GM21526 (cell line): ENCODE measurements at regions not wholly inside any gene's neighbourhood (a gene's known extent, or its start where the extent isn't known, plus 50 kb on each side); places are given as distances from the start of the nearest gene placed in this dataset.
"Not testable (repeated sequence)": the region's sequence is repeated elsewhere in the genome, so short reads cannot be mapped to it uniquely, and the experiment has no call there.

Source experiments
- ATAC-seq: cut with Tn5 transposase; IDR thresholded peaks from one replicate; pipeline ENCODE4 v1.9.1; 2021; ENCODE audit warnings: moderate library complexity; ENCODE audit not compliant: unreplicated experiment, low FRiP score

DNA sequence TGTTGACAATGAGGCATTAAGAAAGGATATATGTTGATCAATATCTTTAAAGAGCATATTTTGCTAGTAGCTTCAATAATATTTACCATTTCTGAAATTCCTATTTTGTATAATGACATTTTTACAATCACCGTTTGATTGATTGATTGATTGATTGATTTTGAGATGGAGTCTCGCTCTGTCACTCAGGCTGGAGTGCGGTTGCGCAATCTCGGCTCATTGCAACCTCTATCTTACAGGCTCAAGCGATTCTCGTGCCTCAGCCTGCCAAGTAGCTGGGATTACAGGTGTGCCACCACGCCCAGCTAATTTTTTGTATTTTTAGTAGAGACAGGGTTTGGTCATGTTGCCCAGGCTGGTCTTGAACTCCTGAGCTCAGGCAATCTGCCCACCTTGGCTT lies 150.9 kb upstream of the TEX13D start:
- not testable (repeated sequence) for ATAC-seq

DNA sequence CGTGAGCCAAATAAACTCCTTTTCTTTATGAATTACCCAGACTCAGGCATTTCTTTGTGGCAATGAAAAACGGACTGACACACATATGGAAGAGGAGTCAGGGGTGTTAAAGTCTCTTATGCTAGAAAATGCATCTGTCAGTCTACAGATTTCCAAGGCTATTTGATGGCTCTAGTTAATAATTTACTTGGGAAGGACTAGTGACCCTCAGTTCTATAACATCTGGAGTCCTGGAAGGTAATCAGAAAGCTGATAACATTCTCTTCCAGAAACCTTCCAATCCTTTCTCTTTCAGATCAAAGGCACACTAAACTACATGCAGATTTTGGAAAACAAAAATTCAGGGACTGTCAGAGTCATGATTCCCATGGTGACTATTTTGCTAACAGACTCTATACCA lies 142.0 kb upstream of the TEX13D start:
- ATAC-seq = no peak

DNA sequence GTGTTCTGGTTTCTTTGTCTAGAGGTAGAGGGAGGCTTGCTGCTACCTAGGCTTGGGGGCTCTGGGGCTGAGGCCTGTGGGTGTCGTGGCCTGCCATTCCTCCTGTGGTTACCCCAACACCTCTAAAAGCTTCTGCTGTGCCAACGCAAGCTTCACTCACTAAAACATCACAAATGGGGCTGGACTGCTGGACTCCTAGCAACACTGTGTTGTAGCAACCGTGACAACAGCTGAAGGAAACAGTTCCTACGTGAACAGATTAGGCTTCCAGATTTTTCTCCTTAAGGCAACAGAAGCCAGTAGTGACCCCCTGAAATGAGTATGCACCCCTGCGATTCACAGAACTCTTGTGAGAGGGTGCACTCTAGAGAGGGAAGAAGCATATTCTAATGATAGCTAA lies 138.3 kb upstream of the TEX13D start:
- no peak for ATAC-seq

DNA sequence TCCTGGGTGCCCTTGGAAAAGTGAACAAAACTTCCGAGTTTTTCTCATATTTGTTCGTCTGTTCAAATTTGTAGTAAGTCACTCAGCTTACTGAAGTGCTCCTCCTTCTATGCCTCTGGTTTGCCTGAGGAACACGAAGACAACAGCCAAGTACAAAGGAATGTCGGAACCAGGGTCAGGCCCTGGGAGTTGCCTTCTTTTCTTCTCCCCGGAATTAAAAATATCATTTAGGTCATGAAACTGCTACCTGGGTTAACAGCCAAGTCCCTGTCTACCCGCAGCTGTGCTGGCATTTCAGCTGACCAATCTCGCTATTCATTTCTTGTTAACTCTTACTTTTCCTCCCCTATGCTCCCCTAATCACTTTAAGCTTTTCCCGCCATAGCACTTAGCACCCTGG lies 137.6 kb upstream of the TEX13D start:
- ATAC-seq = no peak

DNA sequence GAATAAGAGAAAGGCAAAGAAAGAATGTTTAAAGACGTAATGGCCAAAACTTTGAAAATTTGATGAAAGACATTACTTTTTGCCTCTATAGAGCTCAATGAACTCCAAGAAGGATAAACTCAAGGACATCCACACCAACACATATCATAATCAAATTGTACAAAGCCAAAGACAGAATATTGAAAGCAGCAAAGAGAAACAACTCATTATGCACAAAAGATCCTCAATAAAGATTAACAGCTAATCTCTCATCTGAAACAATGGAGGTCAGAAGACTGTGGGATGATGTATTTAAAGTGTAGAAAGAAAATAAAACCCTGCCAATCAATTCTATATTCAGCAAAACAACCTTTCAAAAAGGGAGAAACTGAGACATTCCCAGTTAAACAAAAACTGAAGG lies 129.1 kb upstream of the TEX13D start:
- no peak for ATAC-seq

DNA sequence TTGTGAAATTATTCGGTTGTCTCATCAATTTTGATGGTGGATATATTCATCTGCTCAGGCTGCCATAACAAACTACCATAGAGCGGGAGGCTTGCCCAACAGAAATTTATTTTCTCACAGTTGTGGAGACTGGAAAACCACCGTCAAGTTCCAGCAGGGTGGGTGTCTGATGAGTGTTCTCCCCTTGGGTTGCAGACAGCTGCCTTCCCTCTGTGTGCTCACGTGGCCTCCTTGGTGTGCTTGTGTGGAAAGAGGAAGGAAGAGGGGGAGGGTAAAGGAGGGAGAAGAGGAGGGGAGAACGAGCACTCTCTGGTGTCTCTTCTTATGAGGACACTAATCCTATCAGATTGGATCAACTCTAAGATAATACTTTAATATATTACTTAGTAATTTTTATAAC lies 123.8 kb upstream of the TEX13D start:
- no peak for ATAC-seq

DNA sequence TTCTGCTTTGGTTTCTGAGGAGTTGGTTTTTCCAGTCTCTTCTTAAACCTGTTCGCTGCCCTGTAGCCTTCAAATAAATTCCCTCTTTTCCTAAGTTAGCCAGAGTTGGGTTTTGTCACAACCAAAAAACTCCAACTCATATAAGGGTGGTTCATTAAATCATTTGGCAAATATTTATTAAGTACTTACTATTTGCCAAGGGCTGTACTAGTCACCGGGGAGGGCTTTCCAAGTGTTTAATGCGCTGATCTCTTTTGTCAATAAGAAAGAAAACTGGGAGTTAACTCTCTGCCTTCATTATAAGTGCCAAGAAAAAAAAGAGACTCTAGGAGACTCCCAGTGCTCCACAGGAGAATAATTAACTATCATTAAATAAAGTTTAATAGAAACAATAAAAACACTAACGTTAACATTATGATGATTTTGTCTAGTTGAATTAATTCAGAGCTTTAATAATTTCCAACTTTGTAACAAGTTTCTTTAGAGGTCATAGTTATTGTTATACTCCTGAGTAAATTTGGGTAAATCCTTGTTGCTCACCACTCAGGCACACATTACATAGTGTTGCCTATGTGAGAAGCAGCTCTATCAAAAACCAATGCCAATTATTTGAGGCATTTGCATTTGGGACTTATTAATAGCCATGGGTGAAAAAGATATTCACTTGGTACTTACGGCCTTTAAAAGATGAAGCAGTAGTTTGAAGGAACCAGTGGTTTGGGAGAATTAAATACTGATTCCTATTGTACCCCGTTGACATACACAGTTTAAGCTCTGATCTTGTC lies 122.5 kb upstream of the TEX13D start:
- no peak for ATAC-seq

DNA sequence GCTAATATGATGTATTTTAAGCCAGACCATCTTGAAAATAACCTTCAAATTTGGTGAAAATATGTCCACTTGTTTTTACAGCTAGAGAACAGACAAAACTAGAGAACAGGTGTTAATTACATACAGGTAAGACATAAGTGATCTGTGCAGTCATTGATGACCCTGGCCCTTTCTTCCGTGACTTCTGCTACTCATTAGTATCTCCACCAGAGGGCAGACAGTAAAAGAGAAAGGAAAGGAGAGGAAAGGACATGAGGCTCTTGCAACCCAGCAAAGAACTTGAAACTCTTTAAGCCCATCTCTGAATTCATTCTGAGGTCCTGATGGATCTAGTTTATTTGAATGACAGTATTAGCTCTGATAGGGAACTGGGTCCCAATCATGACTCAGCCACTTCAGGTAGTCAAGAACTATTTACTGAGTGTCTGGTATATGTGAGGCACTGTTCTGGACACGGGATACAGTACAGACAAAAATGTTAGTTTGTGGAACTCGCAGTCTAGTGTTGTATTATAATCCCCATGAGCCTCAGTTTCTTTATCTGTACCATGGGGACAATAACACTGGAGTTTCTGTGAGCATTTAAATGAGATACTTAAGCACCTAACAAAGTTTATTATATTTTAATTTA lies 121.0 kb upstream of the TEX13D start:
- peak; percentile 92 for ATAC-seq

DNA sequence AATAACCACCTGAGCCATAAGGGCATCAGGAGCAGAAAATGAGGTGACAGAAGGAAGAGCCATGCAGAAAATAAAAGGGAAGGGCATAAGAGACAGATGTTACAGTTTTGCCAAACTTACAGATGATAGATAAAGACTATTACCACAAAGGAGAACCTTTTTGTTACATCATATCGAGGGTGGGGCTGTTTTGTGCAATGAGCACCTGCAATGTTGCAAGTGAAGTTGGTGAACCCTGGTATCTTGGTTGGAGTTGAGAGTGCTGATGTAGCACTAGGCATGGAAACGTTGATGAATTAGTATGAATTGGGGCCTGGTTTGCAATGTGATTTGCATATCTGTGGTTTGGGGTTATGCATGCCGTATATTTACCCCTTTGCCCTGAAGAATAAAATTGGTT lies 119.8 kb upstream of the TEX13D start:
- no peak for ATAC-seq

DNA sequence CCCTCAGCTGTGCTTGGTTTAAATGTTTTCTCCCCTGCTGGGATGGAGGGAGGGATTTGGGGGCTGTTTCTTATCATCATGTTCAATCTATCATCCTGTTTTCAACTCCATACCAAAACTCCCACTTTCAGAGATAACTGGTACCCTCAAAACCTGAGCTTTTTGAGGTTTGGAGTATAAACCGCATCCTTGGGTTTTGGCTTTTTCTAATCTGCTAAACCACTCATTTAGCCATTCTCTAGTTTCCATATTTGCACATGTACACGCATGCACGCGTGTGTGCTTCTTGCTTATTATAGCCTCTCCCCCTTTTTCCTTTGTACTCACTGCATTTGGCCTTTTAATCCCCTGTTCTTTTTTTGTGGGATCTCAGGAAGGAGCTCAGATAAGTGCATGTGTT lies 116.7 kb upstream of the TEX13D start:
- ATAC-seq = no peak

DNA sequence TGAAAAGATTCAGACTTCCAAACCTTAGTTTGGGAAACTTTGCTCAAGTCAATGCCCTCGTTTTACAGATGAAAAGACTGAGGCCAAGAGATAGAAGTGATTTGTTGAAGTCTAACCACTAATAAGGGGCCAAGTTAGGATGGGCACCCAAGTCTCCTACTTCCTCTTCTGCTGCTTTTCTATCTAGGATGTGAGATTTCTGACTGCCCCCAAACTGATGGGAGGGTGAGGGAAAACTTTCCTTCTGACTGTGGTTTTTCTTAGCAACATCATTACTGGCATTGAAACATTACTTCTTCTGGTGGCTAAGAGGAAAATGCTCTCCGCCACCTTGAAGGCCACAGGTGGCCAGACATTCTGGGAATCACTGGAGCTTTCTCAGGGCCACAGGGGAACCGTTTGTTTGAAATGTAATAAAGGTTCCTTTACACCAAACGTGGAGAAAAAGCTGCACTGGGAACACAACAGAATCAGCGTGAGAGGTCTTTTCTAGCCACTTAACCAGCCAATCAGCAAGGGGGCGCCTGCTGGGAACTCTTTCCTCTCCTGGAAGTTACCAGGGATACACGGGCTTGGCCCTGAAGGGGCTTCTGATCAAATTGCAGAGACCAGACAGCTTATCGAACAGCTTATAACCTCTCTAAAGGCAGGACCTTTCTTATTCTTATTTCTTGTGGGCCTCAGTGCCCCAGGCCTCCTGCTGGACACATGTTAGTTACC lies 115.9 kb upstream of the TEX13D start:
- no peak for ATAC-seq

DNA sequence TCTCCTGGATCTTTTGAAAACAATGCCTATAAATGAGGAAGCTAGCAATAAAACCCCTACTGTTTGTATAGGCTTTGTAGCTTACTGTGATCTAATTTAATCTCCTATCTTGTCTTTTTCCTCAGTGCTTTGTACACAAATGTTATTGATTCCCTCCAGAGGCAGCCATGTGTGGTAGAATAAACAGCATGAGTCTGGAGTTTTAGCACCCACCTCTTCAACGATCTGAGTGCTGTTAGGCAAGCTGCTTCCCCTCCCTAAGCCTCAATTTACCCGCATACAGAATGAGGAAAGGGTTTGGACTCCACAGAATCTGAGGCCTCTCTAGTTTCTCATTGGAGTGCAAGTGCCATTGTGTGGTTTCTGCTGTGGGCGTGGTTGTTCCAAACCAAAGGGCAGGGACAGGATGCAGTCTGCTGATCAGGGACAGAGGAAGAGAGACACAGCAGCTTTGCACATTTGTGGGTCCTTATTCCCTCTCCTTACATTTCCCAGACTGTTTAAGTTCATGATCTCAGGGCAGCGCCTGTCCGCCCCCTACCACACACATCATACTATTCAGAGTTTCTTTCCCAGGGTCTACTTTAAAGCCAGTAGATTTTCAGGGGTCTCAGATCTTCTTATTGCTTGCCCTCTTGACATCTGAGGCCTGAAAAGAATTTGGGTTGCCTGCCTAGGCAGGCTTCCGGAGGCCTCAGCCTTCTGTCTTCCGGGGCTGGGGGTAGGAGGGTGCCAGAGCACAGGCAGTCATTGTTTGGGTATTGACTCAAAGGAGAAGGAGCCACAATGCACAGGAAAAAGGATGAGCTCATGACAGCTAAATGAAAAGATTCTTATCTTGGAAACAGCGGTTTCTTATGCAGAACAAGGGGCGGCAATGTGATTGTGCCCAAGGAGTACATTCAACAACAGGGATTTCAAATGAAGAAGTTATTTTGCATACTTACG lies 114.9 kb upstream of the TEX13D start:
- peak; percentile 75 for ATAC-seq

DNA sequence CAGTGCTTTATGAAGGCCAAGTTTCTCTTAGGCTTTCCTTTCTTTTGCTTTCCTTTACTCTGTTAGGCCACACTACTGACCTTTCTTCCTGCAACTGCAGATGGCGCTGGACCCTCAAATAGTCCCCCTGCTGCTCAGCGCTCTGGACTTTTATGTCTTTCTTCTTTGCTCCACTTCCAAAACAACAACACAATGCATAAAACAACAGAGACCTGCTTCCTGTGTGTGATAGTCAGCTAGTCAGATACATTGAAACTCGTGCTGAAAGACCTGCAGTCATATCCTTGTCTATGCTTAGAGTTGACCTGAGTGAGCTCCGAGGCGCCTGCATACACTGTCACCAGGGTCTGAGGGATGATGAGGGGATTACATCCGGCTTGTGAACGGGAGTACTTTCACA lies 108.9 kb upstream of the TEX13D start:
- ATAC-seq = no peak

DNA sequence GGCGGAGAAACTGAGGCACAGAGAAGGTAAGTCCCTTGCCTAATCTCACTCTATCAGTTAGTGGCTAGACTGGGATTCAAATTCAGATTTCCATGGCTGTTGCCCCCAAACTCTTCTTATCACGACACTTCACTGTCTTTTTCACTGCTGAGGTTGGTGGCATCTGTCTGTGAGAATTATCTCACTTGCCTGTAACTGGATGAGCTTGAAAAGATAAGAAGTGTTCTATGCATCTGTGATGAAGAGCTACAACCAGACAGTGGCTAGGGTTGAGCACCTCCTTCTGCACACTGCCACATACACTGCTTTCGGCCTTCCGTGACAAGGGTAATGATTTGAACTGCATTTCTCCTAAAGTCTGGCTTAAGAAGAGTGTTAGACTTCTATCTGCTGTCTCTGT lies 107.9 kb upstream of the TEX13D start:
- no peak for ATAC-seq

DNA sequence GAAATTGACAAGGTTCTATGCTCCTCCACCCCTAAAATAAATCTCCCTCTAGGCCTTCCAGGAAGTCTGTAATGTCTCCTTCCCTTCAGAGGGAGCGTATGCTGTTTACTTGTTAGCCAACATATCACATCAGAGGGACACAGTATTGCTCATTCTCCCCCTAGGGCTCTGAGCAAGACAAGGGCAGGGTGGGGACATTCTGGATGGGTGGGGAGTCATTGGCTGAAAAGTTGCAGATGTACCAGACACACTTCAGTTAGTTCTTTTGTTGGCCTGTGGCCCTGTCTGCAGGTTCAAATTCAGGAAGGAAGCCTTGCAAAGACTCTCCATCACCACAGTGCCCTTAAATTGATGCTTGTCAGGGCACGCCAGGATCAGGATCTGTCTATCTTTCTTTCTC lies 106.3 kb upstream of the TEX13D start:
- no peak for ATAC-seq

DNA sequence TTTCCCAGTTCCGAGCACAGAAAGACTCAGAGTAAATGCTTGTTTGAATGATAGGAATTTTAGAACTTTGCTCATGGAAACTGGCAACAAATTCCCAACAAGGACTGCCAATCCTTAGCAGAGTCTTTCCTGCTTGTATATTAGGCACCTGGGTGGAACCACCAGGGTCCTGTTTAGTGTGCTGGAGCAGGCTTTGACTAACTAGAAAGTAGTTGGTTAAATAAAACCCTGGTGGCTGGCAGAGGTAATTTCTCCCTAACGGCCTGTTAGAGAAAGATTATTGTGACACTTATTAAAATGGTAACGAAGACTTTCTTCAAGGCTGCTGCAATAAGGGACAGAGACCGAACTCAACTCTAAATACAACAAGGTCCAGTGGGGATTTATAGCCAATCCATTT lies 103.6 kb upstream of the TEX13D start:
- ATAC-seq = no peak

DNA sequence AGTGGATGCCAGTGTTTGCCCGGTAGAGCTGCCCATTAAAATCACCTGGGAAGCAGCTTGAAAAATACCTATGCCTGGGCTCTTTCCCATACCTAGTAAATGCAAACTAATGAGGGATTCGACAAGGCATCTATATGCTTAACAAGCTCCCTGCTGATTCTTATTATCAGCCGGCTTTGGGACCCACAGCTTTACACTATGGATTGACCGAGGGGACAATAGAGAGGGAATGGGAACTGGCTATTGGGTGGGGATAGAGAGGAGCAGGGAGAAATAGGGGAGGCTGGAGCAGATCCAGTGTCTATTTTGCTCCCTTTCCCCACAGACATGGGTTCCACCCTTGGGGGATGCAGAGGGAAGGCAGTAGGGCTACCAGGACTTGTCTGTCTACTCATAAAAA lies 103.1 kb upstream of the TEX13D start:
- ATAC-seq = no peak

DNA sequence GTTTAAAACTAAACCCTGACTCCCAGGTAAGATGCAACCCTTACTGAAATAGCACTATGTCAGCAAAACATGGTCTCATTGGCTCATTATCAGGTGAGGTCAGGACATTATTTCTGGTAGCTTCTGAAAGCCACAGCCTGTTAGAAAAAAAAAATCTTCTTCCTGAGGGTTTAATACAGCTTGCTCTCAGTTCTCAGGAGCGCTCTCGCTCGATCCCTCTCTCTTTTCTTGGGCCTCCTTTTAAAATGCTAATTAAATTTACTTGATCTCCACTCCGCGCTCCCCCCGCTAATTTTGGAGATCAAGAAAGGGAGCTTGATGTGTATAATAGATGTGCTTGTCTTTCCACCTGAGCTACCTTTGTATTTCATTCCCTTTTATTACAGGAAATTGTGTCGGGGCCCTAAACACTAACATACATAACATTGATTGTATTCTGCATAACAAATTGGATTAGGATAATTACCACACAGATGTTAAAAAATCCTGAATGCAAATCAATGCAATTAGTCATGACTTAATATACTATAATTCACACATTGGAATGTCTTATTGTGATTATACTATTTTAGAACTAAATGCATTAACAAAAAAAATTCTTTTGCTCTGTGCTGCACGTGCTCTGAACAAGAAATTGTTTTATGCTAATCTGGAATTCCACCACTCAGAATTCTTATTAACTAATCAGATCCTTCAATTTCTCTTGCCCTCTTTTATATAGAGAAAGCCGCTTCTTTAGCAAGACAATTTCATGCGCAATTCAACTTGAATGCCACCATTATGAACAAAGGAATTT lies 101.6 kb upstream of the TEX13D start:
- no peak for ATAC-seq

DNA sequence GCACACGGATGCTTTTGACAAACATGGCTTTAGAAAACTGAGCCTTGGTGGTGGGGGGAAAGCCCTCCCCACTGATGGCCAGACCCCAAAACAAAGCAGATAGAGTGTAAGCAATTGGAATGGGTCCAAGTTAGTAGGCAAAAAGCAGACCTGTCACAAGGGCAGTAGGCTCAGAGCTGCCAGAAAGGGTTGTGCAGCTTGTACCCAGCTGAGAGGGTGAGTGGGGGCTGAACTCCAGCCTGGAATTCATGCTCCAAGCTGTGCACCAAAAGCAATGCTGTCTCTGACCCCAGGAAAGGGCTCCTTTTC lies 101.1 kb upstream of the TEX13D start:
- ATAC-seq = no peak
